HFFc6 (cell line): ENCODE measurements at regions not wholly inside any gene's neighbourhood (a gene's known extent, or its start where the extent isn't known, plus 50 kb on each side); places are given as distances from the start of the nearest gene placed in this dataset.

ENCODE experiments used
- DNase-seq: peaks from one replicate; pipeline ENCODE4 v3.0.0-alpha.2; 2018
- H3K27ac Mint-ChIP-seq: 2 replicates; pipeline ENCODE4 v1.8.0; 2020; ENCODE audit warnings: mild to moderate bottlenecking, mixed read lengths
- H3K27me3 Mint-ChIP-seq: 2 replicates; pipeline ENCODE4 v1.8.0; 2021; ENCODE audit warnings: mild to moderate bottlenecking, moderate library complexity, mixed read lengths; ENCODE audit not compliant: insufficient read depth
- H3K36me3 Mint-ChIP-seq: 2 replicates; pipeline ENCODE4 v1.8.0; 2021; ENCODE audit warnings: low read depth, mixed read lengths
- H3K4me1 Mint-ChIP-seq: 2 replicates; pipeline ENCODE4 v1.8.0; 2020; ENCODE audit warnings: low read depth, mixed read lengths
- H3K4me3 Mint-ChIP-seq: 2 replicates; pipeline ENCODE4 v1.8.0; 2020; ENCODE audit warnings: mild to moderate bottlenecking, moderate library complexity, mixed read lengths
- H3K9me3 Mint-ChIP-seq: 2 replicates; pipeline ENCODE4 v1.8.0; 2020; ENCODE audit warnings: mild to moderate bottlenecking, mixed read lengths
- TF ChIP-seq, protein P1 (sequence below): fragments of 200-600 bp; sonication (generic); IDR thresholded peaks from 2 replicates; pipeline ENCODE4 v1.5.0; 2021; ENCODE audit warnings: antibody characterized with exemption, mild to moderate bottlenecking

GRCh38 chr18:59765343-59765742 is 68.1 kb upstream of the CCBE1 start:
- Mint-ChIP-seq H3K36me3 (peaks cover 10% of the 10 kb centered on the region), H3K9me3 (no peaks in the 10 kb centered on the region), H3K27me3 (no peaks in the 10 kb centered on the region; the same call in 1 of the 2 replicates), H3K4me1 (peaks cover 61% of the 10 kb centered on the region), H3K4me3 (no peak overlapping the region), H3K27ac (no peak overlapping the region)
- TF ChIP-seq, protein P1, sequence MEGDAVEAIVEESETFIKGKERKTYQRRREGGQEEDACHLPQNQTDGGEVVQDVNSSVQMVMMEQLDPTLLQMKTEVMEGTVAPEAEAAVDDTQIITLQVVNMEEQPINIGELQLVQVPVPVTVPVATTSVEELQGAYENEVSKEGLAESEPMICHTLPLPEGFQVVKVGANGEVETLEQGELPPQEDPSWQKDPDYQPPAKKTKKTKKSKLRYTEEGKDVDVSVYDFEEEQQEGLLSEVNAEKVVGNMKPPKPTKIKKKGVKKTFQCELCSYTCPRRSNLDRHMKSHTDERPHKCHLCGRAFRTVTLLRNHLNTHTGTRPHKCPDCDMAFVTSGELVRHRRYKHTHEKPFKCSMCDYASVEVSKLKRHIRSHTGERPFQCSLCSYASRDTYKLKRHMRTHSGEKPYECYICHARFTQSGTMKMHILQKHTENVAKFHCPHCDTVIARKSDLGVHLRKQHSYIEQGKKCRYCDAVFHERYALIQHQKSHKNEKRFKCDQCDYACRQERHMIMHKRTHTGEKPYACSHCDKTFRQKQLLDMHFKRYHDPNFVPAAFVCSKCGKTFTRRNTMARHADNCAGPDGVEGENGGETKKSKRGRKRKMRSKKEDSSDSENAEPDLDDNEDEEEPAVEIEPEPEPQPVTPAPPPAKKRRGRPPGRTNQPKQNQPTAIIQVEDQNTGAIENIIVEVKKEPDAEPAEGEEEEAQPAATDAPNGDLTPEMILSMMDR = no peak
- DNase-seq = no peak

- Mint-ChIP-seq H3K36me3 (peaks cover 10% of the 10 kb centered on the region), H3K4me1 (peaks cover 61% of the 10 kb centered on the region), H3K27me3 (no peaks in the 10 kb centered on the region; the same call in 1 of the 2 replicates), H3K27ac (peak overlapping the region; percentile 74), H3K4me3 (no peak overlapping the region), H3K9me3 (no peaks in the 10 kb centered on the region)
- TF ChIP-seq, protein P1 = no peak
- DNase-seq = no peak
These were observed 67.1 kb upstream of the CCBE1 start for GRCh38 chr18:59764281-59764680.

- DNase-seq = peak; percentile 15
- H3K27me3 Mint-ChIP-seq = no peaks in the 10 kb centered on the region; the same call in 1 of the 2 replicates
- no peaks in the 10 kb centered on the region for H3K9me3 Mint-ChIP-seq
- TF ChIP-seq, protein P1 = no peak
- H3K4me1 Mint-ChIP-seq = peaks cover 58% of the 10 kb centered on the region
- H3K4me3 Mint-ChIP-seq = no peak overlapping the region
- H3K36me3 Mint-ChIP-seq = peaks cover 10% of the 10 kb centered on the region
- peak overlapping the region; percentile 74 for H3K27ac Mint-ChIP-seq
These were observed 66.4 kb upstream of the CCBE1 start for GRCh38 chr18:59763541-59764136.

- Mint-ChIP-seq H3K27me3 (no peaks in the 10 kb centered on the region; the same call in 1 of the 2 replicates), H3K4me1 (peaks cover 47% of the 10 kb centered on the region), H3K27ac (no peak overlapping the region), H3K4me3 (no peak overlapping the region), H3K36me3 (no peaks in the 10 kb centered on the region), H3K9me3 (no peaks in the 10 kb centered on the region)
- no peak for DNase-seq
- TF ChIP-seq, protein P1 = no peak
These were observed 63.7 kb upstream of the CCBE1 start for GRCh38 chr18:59760619-59761600.

DNA sequence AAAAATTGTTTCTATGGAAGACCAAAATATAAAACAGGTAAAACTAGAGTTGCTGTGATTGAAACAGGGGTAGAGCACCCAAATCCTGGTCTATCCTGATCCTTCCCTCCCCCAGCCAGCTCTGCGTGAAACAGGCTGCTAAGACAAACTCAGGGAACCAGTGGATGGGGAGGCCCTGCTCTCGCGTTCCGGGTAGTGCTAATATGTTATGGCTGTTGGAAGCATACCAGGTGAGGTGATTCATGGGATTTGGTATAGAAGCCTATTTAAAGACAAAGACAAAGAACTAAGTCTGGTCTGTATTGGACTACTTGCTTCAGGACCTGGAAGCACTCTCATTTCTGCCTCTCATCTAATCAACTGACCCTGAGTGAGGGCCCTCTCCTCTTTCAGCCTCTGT is 63.0 kb upstream of the CCBE1 start:
- no peak for DNase-seq
- no peak overlapping the region for H3K27ac Mint-ChIP-seq
- H3K9me3 Mint-ChIP-seq = no peaks in the 10 kb centered on the region
- no peaks in the 10 kb centered on the region for H3K36me3 Mint-ChIP-seq
- TF ChIP-seq, protein P1 = no peak
- peaks cover 47% of the 10 kb centered on the region for H3K4me1 Mint-ChIP-seq
- H3K4me3 Mint-ChIP-seq = no peak overlapping the region
- no peaks in the 10 kb centered on the region; the same call in 1 of the 2 replicates for H3K27me3 Mint-ChIP-seq
